Hepatocyte (in vitro differentiated cells): ENCODE measurements at regions not wholly inside any gene's neighbourhood (a gene's known extent, or its start where the extent isn't known, plus 50 kb on each side); places are given as distances from the start of the nearest gene placed in this dataset.

ENCODE experiments used
- CTCF ChIP-seq: fragments of 200-600 bp; sonication (generic); IDR thresholded peaks from 2 replicates; pipeline ENCODE4 v1.5.1; 2016; ENCODE audit warnings: antibody characterized with exemption, mild to moderate bottlenecking; ENCODE audit not compliant: poor library complexity
- EZH2phosphoT487 ChIP-seq: fragments of 200-600 bp; sonication (generic); IDR thresholded peaks from one replicate; pipeline ENCODE4 v1.6.1; 2018; ENCODE audit warnings: antibody characterized with exemption, mild to moderate bottlenecking, low read depth, moderate library complexity; ENCODE audit not compliant: unreplicated experiment, severe bottlenecking

DNA sequence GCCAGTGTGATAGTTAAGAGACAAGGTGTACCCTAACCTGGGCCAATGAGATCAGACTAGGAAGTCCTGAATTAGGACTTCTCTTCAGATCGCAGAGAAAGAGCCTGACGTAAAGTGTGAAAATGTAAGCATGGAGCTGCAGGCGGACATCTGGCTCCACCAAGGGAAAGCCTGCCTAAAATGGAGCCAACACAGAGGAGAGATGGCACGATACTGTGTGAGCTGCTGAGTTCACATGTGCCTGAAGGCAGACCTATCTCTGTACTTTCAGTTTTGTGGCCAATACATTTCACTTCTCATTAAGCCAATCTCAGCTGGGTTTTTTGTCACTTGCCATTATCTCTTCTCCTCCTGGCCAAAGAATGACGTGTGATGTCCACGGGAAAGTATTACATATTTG is 210.5 kb downstream of the ELAVL2 start:
- TF ChIP-seq CTCF = no peak
- no peak for TF ChIP-seq EZH2phosphoT487
